ENCODE measurements at regions not wholly inside any gene's neighbourhood (a gene's known extent, or its start where the extent isn't known, plus 50 kb on each side); places are given as distances from the start of the nearest gene placed in this dataset.
A peak's percentile ranks its signal among the peaks of the same experiment; 100 is the strongest.

DNA sequence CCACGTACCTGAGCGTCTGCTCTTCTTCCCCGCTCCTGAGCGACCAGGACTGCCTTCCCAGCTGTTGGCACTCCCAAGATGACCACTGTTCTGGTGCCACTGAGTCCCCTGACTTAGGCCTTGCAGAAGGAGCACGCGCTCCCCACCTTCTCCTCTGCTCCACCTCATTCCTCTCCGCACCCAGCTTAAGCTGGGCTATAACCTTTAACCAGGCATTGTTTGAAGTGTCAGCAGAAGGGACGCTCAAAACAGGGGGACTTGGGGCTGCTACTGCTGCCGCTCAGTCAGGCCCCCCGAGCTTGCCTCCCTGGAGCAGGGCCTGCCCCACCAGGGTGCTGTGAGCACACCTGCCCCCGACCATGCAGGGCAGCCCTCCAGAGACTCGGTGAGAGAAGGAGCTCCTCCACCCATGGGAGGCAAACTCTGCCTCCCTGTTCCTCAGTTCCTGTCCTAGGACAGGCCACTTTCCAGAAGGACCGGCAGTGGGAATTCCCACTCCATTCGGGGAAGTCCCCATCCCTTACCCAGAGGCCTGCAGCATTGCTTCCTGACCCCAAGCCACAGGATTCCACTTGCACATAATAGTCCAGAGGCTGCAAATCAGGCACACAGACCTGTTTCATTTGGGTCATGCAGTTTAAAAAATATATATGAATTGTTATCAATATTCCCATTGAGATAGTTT, 99.7 kb upstream of the ENPP6 start:
- peaks cover 5% of the 10 kb centered on the region for H3K27me3 Mint-ChIP-seq (ENCODE audit: low read depth)
- no peak overlapping the region for H3K27ac Mint-ChIP-seq
- H3K9me3 Mint-ChIP-seq = peaks cover 0 to 2% of the 10 kb centered on the region in 2 donors
- H3K36me3 Mint-ChIP-seq (ENCODE audit: insufficient read depth in 2 of 2) = no peaks in the 10 kb centered on the region
- no peak for DNase-seq
- H3K4me3 Mint-ChIP-seq = no peak overlapping the region
- H3K4me1 Mint-ChIP-seq (ENCODE audit: low read depth) = peaks cover 77% of the 10 kb centered on the region
- ATAC-seq (replicated peaks in 1 of 2) = no peak

DNA sequence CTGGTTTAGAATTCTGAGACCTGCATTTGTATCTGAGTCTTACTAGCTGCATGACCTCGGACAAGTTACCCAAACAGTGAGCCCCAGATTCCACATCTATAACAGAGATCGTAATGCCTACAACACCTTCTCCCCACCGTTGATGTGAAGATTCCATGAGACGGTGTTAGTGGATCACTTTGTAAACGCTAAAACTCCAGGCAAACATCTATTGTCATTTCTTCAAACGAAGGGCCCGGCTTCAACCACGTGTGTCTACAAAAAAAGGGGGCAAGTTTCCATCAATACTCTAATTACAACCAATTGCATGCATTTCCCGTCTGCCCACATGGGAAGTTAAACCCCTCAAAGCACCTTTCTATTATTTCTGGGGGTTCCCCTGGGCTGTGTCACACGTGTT, 99.1 kb upstream of the ENPP6 start:
- no peaks in the 10 kb centered on the region for H3K36me3 Mint-ChIP-seq (ENCODE audit: insufficient read depth in 2 of 2)
- DNase-seq = no peak
- ATAC-seq (replicated peaks in 1 of 2) = no peak
- H3K27ac Mint-ChIP-seq = no peak overlapping the region
- H3K4me3 Mint-ChIP-seq = no peak overlapping the region
- peaks cover 5% of the 10 kb centered on the region for H3K27me3 Mint-ChIP-seq (ENCODE audit: low read depth)
- H3K4me1 Mint-ChIP-seq (ENCODE audit: low read depth) = peaks cover 80% of the 10 kb centered on the region
- no peaks in the 10 kb centered on the region for H3K9me3 Mint-ChIP-seq

GRCh38 chr4:184315675-184316359, 98.1 kb upstream of the ENPP6 start:
- no peaks in the 10 kb centered on the region for H3K36me3 Mint-ChIP-seq (ENCODE audit: insufficient read depth in 2 of 2)
- no peak overlapping the region for H3K27ac Mint-ChIP-seq
- no peak for ATAC-seq (replicated peaks in 1 of 2)
- peaks cover 5% of the 10 kb centered on the region for H3K27me3 Mint-ChIP-seq (ENCODE audit: low read depth)
- no peaks in the 10 kb centered on the region for H3K9me3 Mint-ChIP-seq
- no peak overlapping the region for H3K4me3 Mint-ChIP-seq
- peaks cover 90% of the 10 kb centered on the region for H3K4me1 Mint-ChIP-seq (ENCODE audit: low read depth)
- DNase-seq = no peak

GRCh38 chr4:184313702-184314659, 96.3 kb upstream of the ENPP6 start:
- peak; percentile 22 to 24 for DNase-seq
- peak overlapping the region; percentile 64 to 66 for H3K4me3 Mint-ChIP-seq
- no peaks in the 10 kb centered on the region for H3K36me3 Mint-ChIP-seq (ENCODE audit: insufficient read depth in 2 of 2)
- peaks cover 92% of the 10 kb centered on the region for H3K4me1 Mint-ChIP-seq (ENCODE audit: low read depth)
- peak; percentile 46 to 56 for ATAC-seq (replicated peaks in 1 of 2)
- peaks cover 5% of the 10 kb centered on the region for H3K27me3 Mint-ChIP-seq (ENCODE audit: low read depth)
- H3K27ac Mint-ChIP-seq = peak overlapping the region; percentile 72
- H3K9me3 Mint-ChIP-seq = no peaks in the 10 kb centered on the region

- no peaks in the 10 kb centered on the region for H3K9me3 Mint-ChIP-seq
- DNase-seq (no peak), ATAC-seq (replicated peaks in 1 of 2) (no peak)
- H3K27me3 Mint-ChIP-seq (ENCODE audit: low read depth) = peaks cover 5% of the 10 kb centered on the region
- no peak overlapping the region for H3K27ac Mint-ChIP-seq
- H3K36me3 Mint-ChIP-seq (ENCODE audit: insufficient read depth in 2 of 2) = no peaks in the 10 kb centered on the region
- H3K4me1 Mint-ChIP-seq (ENCODE audit: low read depth) = peaks cover 86% of the 10 kb centered on the region
- peak overlapping the region; percentile 64 to 66 for H3K4me3 Mint-ChIP-seq
These were observed 95.4 kb upstream of the ENPP6 start for GRCh38 chr4:184313058-184313581.

DNA sequence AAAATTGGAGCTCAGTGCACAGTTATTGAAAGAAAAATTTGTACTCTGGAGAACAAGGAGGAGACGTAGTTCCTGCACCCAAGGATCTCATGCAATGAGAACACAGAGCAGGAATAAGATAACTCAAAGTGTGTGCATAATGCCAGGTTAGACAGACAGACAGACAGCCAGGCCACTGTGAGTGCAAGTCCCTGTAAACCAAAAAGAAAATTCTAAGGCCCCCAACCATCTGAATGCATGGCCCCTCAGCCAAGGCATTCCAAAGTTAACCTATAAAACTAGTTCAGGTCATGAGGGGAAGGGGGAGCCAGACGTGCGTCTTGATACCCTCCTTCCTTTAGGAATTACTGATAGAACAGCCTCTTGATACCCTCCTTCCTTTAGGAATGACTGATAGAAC, 94.5 kb upstream of the ENPP6 start:
- no peak for ATAC-seq (replicated peaks in 1 of 2)
- Mint-ChIP-seq H3K9me3 (no peaks in the 10 kb centered on the region), H3K27ac (no peak overlapping the region), H3K4me1 (ENCODE audit: low read depth) (peaks cover 83% of the 10 kb centered on the region), H3K4me3 (no peak overlapping the region), H3K36me3 (ENCODE audit: insufficient read depth in 2 of 2) (no peaks in the 10 kb centered on the region), H3K27me3 (ENCODE audit: low read depth) (peaks cover 5% of the 10 kb centered on the region)
- no peak for DNase-seq

DNA sequence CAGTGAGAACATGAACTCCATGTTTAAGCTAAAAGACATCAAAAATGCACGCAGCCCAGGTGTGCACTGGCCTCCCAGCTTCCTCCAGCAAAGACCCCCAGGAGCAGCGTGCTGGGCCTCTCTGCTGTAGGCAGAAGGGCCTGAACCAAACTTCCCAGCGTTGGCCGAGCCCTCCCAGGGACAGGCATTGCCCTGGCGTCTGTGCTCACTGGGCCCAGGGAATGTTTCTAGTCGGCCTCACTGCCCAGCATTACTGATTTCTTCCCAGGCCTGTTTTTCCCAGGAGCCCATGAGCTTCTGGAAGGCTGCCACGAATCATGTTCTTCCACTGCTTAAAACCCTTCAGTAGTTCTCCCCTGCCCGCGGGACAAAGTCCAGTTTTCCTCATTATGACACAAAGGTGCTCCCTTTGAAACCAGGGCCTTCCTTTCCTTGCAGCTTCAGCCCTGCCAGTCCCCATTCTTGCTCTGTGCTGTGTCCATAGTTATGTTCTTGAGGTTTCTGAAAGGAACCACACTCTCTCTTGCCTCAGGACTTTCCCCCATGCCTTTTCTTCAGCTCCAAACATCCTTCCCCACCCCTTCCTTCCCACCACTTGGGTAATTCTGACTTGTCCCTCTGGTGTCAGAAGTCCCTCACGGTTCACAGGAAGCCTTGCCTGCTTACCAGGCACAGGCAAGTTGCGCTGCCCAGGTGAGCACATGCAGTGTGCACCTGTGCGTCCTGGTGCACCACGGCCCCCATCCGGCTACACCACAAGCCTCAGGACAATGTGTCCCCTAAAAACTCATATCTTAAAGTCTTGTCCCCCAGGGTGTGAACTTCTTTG, 93.4 kb upstream of the ENPP6 start:
- Mint-ChIP-seq H3K36me3 (ENCODE audit: insufficient read depth in 2 of 2) (no peaks in the 10 kb centered on the region), H3K4me1 (ENCODE audit: low read depth) (peaks cover 79% of the 10 kb centered on the region), H3K27me3 (ENCODE audit: low read depth) (peaks cover 5% of the 10 kb centered on the region), H3K27ac (peak overlapping the region; percentile 17), H3K4me3 (peak overlapping the region; percentile 46 to 56), H3K9me3 (no peaks in the 10 kb centered on the region)
- ATAC-seq (replicated peaks in 1 of 2) (no peak), DNase-seq (no peak)

GRCh38 chr4:184310171-184310567, 92.5 kb upstream of the ENPP6 start:
- ATAC-seq (replicated peaks in 1 of 2) (peak; percentile 67 to 82), DNase-seq (peak; percentile 44 to 64)
- Mint-ChIP-seq H3K36me3 (ENCODE audit: insufficient read depth in 2 of 2) (peaks cover 0 to 5% of the 10 kb centered on the region in 2 donors), H3K4me1 (ENCODE audit: low read depth) (peaks cover 75% of the 10 kb centered on the region), H3K27ac (no peak overlapping the region), H3K9me3 (no peaks in the 10 kb centered on the region), H3K4me3 (peak overlapping the region; percentile 46 to 56), H3K27me3 (ENCODE audit: low read depth) (peaks cover 5% of the 10 kb centered on the region)

- Mint-ChIP-seq H3K9me3 (peaks cover 2% of the 10 kb centered on the region in 2 donors), H3K27me3 (ENCODE audit: low read depth) (peaks cover 5% of the 10 kb centered on the region), H3K4me1 (ENCODE audit: low read depth) (peaks cover 69% of the 10 kb centered on the region), H3K27ac (no peak overlapping the region), H3K36me3 (ENCODE audit: insufficient read depth in 2 of 2) (peaks cover 2 to 9% of the 10 kb centered on the region in 2 donors), H3K4me3 (peak overlapping the region; percentile 46 to 56)
- ATAC-seq (replicated peaks in 1 of 2) (peak; percentile 37 to 58), DNase-seq (peak in 1 of 2 donors; percentile 53)
These were observed 91.8 kb upstream of the ENPP6 start for GRCh38 chr4:184309241-184310170.

- H3K27me3 Mint-ChIP-seq (ENCODE audit: low read depth) = no peaks in the 10 kb centered on the region
- H3K9me3 Mint-ChIP-seq = peaks cover 7 to 9% of the 10 kb centered on the region in 2 donors
- H3K4me1 Mint-ChIP-seq (ENCODE audit: low read depth) = peaks cover 44% of the 10 kb centered on the region
- H3K27ac Mint-ChIP-seq = peak overlapping the region; percentile 47
- peaks cover 7 to 22% of the 10 kb centered on the region in 2 donors for H3K36me3 Mint-ChIP-seq (ENCODE audit: insufficient read depth in 2 of 2)
- ATAC-seq (replicated peaks in 1 of 2) (peak; percentile 55 to 62), DNase-seq (peak; percentile 30 to 31)
- H3K4me3 Mint-ChIP-seq = peak overlapping the region in 1 of 2 donors; percentile 4
These were observed 89.3 kb upstream of the ENPP6 start for GRCh38 chr4:184306949-184307348.

DNA sequence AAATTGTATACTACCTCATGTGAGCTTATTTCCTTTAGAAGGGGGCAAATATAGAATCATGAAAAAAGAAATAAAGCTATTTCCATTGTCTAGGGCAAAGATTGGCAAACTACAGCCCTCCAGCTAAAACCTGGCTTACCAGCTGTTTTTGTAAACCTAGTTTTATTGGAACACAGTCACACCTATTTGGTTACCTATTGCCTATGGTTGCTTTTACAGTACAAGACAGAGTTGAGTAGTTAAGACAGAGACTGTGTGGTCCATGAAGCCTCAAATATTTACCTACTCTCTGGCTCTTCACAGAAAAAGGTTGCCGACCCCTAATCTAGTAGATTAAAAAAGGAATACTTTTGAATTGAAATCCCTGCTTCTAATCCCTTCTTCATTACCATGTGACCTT, 88.8 kb upstream of the ENPP6 start:
- no peak for DNase-seq

More for the DNA sequence above, 88.8 kb upstream of the ENPP6 start:
- H3K4me3 Mint-ChIP-seq = no peak overlapping the region
- peaks cover 39% of the 10 kb centered on the region for H3K4me1 Mint-ChIP-seq (ENCODE audit: low read depth)
- peaks cover 7 to 9% of the 10 kb centered on the region in 2 donors for H3K9me3 Mint-ChIP-seq
- no peak for ATAC-seq (replicated peaks in 1 of 2)
- peak overlapping the region; percentile 47 for H3K27ac Mint-ChIP-seq
- peaks cover 7 to 22% of the 10 kb centered on the region in 2 donors for H3K36me3 Mint-ChIP-seq (ENCODE audit: insufficient read depth in 2 of 2)
- no peaks in the 10 kb centered on the region for H3K27me3 Mint-ChIP-seq (ENCODE audit: low read depth)

Data from activated T-cell treated with anti-CD3 and anti-CD28 coated beads, Interleukin-2, amount 50 U/mL, for 72 hours (primary cell).